Upper lobe of right lung (tissue), 1 donor: ENCODE measurements at regions not wholly inside any gene's neighbourhood (a gene's known extent, or its start where the extent isn't known, plus 50 kb on each side); places are given as distances from the start of the nearest gene placed in this dataset.

ENCODE experiments used
- ATAC-seq: fragments of 200-7000 bp; cut with Tn5 transposase; one replicate; pipeline ENCODE4 v1.9.1; 2020; ENCODE audit warnings: mild to moderate bottlenecking, moderate library complexity
- DNase-seq: peaks from one replicate; pipeline ENCODE4 v3.0.0-alpha.2; 2020
- H3K27ac ChIP-seq: fragments of 200-600 bp; one replicate; pipeline ENCODE4 v1.8.0; 2022
- H3K27me3 ChIP-seq: fragments of 200-600 bp; one replicate; pipeline ENCODE4 v1.8.0; 2022; ENCODE audit warnings: mild to moderate bottlenecking
- H3K36me3 ChIP-seq: fragments of 200-600 bp; one replicate; pipeline ENCODE4 v1.8.0; 2022
- H3K4me1 ChIP-seq: fragments of 200-600 bp; one replicate; pipeline ENCODE4 v1.8.0; 2022
- H3K4me3 ChIP-seq: fragments of 200-600 bp; one replicate; pipeline ENCODE4 v1.8.0; 2022; ENCODE audit warnings: mild to moderate bottlenecking
- H3K9me3 ChIP-seq: fragments of 200-600 bp; one replicate; pipeline ENCODE4 v1.8.0; 2022
- CTCF ChIP-seq: fragments of 200-600 bp; IDR thresholded peaks from one replicate; pipeline ENCODE4 v1.8.0; 2022; ENCODE audit warnings: antibody characterized with exemption
- intact Hi-C: fragments of 100-400 bp; cut with DNase I; formaldehyde crosslinking; loops from one replicate; pipeline ENCODE4 v1.11.0; 2022
- donor health status: DM: no; HTN: yes; CAD: no; lungs with severe emphysema.

- no peaks in the 10 kb centered on the region for H3K27me3 ChIP-seq
- DNase-seq (no peak), ATAC-seq (peak; percentile 56)
- no peak for TF ChIP-seq CTCF
- no peaks in the 10 kb centered on the region for H3K36me3 ChIP-seq
- H3K4me3 ChIP-seq: no peak overlapping the region
- H3K27ac ChIP-seq: peak overlapping the region; percentile 60
- H3K4me1 ChIP-seq: peaks cover 14% of the 10 kb centered on the region
- intact Hi-C loops: no loop called here
- H3K9me3 ChIP-seq: no peaks in the 10 kb centered on the region
Observed at GRCh38 chr5:142246258-142246657, 78.6 kb downstream of the SPRY4 start.

GRCh38 chr5:142245786-142246185, 79.0 kb downstream of the SPRY4 start:
- Histone ChIP-seq H3K9me3 (no peaks in the 10 kb centered on the region), H3K36me3 (no peaks in the 10 kb centered on the region), H3K27ac (peak overlapping the region; percentile 60), H3K27me3 (no peaks in the 10 kb centered on the region), H3K4me1 (peaks cover 14% of the 10 kb centered on the region), H3K4me3 (no peak overlapping the region)
- TF ChIP-seq CTCF: no peak
- intact Hi-C loops: no loop called here
- ATAC-seq (no peak), DNase-seq (no peak)

GRCh38 chr5:142244440-142244839, 80.4 kb downstream of the SPRY4 start:
- ATAC-seq: no peak
- no peak for TF ChIP-seq CTCF
- intact Hi-C loops: no loop called here
- H3K27me3 ChIP-seq: no peaks in the 10 kb centered on the region
- DNase-seq: no peak
- H3K4me3 ChIP-seq: no peak overlapping the region
- no peaks in the 10 kb centered on the region for H3K9me3 ChIP-seq
- peaks cover 14% of the 10 kb centered on the region for H3K4me1 ChIP-seq
- H3K27ac ChIP-seq: no peak overlapping the region
- H3K36me3 ChIP-seq: no peaks in the 10 kb centered on the region

- no peak for TF ChIP-seq CTCF
- Histone ChIP-seq H3K4me3 (no peak overlapping the region), H3K36me3 (no peaks in the 10 kb centered on the region), H3K9me3 (no peaks in the 10 kb centered on the region), H3K4me1 (peaks cover 14% of the 10 kb centered on the region), H3K27me3 (no peaks in the 10 kb centered on the region), H3K27ac (no peak overlapping the region)
- intact Hi-C loops: no loop called here
- ATAC-seq (no peak), DNase-seq (no peak)
Observed at GRCh38 chr5:142242272-142242671, 82.5 kb downstream of the SPRY4 start.

- Histone ChIP-seq H3K27ac (no peak overlapping the region), H3K4me3 (no peak overlapping the region), H3K4me1 (no peaks in the 10 kb centered on the region), H3K27me3 (no peaks in the 10 kb centered on the region), H3K9me3 (no peaks in the 10 kb centered on the region), H3K36me3 (no peaks in the 10 kb centered on the region)
- intact Hi-C loops: no loop called here
- TF ChIP-seq CTCF: no peak
- ATAC-seq: peak; percentile 87
- peak; percentile 17 for DNase-seq
Observed at GRCh38 chr5:142239394-142240159, 85.2 kb downstream of the SPRY4 start.
